NOMO-1 treated with DMSO at 0.1 percent for 48 hours (cell line): ENCODE measurements at regions not wholly inside any gene's neighbourhood (a gene's known extent, or its start where the extent isn't known, plus 50 kb on each side); places are given as distances from the start of the nearest gene placed in this dataset.
"Not testable (repeated sequence)": the region's sequence is repeated elsewhere in the genome, so short reads cannot be mapped to it uniquely, and the experiment has no call there.

Experiments used
- DNase-seq: peaks from one replicate; lab custom pipeline; 2025; ENCODE audit not compliant: unreplicated experiment; lab: John Stamatoyannopoulos, UW

- no peak for DNase-seq
Observed at GRCh38 chr2:64792995-64793639, 139.4 kb upstream of the SERTAD2 start.

- DNase-seq, result no peak
Observed at GRCh38 chr2:64793701-64794100, 140.0 kb upstream of the SERTAD2 start.

DNA sequence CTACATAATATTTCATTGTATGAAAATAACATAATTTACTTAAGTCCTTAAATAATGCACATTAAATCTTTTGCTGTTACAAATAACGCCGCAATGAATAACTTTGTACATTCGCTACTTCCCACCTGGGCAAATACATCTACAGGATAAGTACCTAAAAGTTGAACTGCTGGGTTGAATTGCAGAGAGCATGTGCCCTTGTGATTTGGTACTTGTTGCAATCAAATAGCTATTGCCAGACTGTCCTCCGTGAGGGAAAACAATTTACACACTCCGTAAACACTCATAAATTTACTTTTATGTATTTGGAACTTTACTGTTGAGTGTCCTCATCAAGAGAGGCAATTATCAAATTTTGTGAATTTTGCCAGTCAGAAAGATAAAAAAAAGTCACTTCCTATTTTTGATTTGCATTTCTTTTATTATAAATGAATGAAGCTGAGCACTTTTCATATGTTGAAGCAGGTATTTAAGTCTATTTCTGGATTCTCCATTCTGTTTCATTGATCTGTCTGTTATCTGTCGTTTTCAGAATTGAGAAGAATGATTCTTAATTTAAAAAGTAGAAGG, 140.8 kb upstream of the SERTAD2 start:
- DNase-seq, result no peak

DNA sequence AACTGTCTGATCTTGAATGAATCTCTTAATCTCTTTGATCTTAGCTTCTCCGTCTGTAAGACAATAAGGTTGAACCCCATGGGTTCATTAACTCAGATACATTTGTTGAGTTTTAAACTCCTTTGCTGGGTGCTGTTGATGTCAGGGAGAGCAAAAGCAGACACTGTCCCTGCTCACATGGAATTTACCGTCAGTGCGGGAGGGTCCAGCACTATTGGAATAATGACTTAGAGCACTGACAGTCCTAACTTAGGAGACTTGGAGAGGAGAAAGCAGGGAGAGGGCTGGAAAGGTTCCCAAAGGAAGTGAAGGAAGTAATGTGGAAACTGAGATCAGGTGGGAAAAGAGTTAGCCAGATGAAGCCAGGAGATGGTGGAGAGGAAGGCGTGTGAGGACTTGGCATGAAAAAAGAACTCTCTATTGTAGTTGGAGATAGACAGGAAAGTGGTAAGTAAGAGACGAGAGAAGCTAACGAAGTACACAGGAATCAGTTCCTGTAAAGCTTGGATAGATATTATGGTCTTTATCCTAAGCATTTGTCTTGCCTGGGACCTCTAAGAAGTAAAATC, 141.4 kb upstream of the SERTAD2 start:
- DNase-seq, result no peak

GRCh38 chr2:64796926-64797325, 143.2 kb upstream of the SERTAD2 start:
- DNase-seq, result no peak

DNA sequence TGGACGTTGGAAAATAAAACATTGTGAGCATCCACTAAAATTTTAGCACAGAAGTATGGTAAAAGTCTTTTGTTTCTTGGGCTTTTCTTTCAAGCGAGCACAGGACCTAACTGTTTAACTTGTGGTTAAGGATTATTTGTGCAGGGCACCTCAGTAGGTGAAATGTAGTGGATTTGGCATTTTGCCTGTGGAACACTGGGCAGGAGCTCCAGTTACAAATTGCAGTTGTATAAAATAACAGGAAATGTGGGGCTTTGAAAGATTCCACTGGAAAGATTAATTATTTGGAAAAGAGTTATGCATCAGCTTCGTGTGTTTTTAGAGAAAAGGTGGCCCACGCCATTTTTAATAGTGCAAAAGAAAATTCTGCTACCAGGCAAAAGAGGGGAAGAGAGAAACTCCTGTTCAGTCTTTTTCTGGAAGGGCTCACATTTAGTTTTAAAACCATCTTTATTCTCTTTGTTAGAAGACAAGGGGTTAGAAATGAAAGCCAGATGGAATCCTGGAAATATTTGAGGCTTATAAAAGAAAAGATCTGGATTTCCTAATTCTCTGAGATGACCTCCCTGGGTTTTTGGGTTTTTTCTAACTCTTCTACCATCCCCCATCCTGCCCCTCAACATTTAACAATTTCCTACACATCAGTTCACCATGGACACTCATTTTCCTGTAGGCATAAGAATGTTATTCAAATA, 144.3 kb upstream of the SERTAD2 start:
- no peak for DNase-seq

- no peak for DNase-seq
Observed at GRCh38 chr2:64799592-64800252, 146.0 kb upstream of the SERTAD2 start.

DNA sequence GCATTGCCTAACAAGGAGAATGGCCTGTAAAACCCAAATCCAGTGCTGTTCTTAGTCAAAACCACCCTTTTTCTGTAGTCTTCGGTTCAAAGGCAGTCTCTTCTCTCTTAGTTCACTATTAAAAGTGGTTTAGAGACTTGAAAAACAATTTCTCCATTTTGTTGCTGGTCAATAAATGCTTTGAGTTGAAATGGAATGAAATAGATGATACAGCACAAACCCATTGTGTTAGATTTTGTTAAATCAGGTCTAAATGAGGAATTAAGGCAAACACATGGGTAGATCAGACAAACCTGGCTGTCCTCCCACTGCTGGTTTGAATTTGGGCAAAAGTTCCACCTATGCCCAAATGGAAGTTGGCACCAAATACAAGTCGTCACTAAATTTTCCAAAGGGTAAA, 150.1 kb upstream of the SERTAD2 start:
- no peak for DNase-seq

DNA sequence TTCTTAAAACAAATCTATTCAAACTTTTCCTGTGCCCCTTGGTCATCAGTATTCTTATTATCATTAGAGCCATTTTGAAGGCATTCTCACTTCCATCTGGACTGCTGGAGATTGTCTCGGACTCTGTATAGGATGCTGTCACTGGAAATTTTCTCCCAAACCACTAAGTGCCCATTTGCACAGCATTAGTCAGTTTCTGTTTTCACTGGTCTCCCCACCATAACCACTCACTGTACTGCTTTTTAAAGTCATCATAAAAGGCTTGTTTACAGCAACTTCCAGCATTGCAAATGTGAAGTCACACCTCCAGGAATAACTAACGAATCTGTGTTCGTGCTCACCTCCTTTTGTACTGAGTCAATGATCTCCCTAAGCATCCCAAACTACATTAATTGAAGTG, 150.9 kb upstream of the SERTAD2 start:
- DNase-seq, result no peak

GRCh38 chr2:64807417-64807816, 153.7 kb upstream of the SERTAD2 start:
- no peak for DNase-seq

GRCh38 chr2:64808092-64808491, 154.4 kb upstream of the SERTAD2 start:
- DNase-seq, result no peak

DNA sequence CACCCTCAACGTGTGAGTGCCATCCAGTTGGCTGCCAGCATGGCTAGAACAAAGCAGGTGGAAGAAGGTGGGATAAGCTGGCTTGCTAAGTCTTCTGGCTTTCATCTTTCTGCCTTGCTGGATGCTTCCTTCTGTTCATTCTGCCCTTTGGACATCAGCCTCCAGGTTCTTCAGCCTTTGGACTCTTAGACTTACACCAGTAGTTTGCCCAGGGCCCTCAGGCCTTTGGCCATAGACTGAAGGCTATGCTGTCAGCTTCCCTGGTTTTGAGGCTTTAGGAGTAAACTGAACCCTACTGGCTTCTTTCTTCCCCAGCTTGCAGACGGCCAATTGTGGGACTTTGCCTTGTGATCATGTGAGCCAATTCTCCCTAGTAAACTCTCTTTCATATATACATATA, 155.0 kb upstream of the SERTAD2 start:
- no peak for DNase-seq

DNA sequence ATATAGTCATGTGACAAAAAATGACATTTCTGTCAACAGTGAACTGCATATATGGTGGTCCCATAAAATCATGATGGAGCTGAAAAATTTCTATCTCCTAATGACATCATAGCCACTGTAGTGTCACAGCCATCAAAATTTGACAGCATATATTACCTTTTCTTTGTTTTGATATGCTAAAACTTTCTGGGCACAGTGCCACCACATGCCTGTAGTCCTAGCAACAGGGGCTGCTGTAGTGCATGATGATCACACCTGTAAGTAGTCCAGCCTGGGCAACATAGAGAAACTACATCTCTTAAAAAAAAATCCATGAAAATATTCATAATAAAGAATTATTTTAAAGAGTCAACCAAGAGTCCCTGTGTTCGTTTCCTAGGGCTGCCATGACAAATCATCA, 155.5 kb upstream of the SERTAD2 start:
- DNase-seq, result no peak

DNA sequence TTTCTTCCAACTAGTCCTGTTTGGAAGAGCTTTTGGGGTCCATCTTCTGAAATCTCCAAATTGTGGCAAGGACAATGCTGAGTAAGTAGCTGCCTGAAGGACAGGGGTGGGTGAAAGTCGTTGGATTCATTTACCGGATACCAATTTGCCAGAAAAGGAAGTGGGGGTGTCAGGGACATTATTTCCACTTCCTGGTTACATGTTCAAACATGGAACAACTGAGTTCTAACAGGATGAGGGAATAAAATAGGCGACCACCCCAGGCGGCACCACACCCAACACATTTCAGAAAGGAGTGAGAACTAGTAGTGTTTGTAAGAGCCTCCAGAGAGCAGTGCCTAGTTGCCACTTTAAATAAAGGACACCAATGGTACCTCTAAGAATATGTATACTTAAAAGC, 158.6 kb upstream of the SERTAD2 start:
- peak; percentile 35 for DNase-seq

DNA sequence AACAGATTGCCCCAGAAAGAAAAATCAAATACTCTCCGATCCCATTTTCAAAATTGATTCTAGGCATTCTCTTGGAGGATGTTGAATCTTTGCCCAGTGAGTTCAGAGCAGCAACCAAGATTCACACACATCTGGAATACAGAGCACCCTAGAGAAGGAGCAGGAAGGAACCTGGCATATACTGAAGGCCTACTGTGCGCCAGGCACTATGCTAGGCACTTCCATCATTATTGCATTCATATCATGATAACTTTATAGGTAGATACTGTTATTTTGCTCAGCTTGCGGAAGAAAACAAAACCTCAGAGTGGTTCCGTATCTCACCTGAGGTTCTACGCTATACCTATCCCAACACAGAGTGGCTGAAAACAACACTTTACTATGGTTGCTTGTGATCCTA, 160.3 kb upstream of the SERTAD2 start:
- no peak for DNase-seq

GRCh38 chr2:64816526-64816925, 162.8 kb upstream of the SERTAD2 start:
- not testable (repeated sequence) for DNase-seq

GRCh38 chr2:64817453-64817852, 163.7 kb upstream of the SERTAD2 start:
- DNase-seq, result no peak

GRCh38 chr2:64818664-64819060, 164.9 kb upstream of the SERTAD2 start:
- no peak for DNase-seq

DNA sequence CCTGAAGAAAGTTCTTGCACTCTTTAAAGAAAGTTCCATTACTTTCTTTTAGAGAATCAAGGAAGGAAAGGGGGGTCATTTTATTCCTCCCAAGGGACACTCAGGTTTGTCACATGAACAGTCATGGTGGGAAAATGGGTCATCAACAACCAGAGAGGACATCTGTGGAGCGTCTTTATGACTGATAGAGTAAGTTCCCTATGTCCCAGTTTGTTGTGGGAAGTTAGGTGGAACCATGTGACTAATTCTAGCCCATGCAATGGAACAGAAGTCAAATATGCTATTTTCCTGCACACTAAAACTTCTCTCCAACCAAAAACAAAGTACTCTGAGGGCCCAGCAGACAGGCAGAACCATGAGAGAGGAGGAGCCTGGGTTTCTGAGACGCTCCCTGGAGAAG, 165.6 kb upstream of the SERTAD2 start:
- DNase-seq, result no peak

DNA sequence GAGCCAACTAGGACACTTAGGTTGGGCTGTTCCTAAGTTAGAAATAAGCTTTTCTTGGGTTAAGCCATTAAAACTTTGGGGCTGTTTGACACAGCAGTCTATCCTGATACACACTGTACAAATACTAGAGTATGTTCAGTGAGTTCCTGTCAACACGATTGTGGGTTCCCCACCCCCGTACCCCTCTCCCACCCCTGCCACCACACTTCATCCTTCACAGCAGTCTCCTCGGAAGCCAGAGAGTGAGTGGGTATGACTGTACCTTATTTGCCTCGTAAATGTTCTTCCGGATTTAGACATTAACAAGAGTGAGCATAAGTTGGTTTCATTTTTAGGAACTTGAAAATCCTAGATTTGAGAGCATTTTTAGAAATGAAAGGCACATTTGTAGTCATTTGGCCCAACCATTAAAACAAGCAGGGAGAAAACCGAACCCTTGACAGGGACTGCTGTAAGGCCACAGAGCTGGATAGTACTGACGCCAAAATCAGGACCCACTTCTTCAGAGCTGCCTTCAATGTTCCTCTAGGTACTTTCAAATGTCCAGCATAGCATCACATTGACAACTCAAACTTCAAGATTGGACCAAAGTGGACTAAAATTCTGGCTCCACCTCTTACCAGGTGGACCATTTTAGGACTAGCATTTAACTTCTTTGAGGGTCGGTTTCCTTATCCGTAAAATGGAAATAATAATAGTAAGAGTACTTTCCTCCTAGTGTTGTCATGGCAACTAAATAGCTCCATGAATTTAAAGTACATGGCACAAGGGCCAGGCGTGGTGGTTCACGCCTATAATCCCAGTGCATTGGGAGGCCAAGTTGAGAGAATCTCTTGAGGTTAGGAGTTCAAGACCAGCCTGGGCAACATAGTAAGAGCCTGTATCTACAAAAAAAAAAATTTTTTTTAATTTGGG, 166.3 kb upstream of the SERTAD2 start:
- peak; percentile 60 for DNase-seq

- DNase-seq, result no peak
Observed at GRCh38 chr2:64820901-64821300, 167.2 kb upstream of the SERTAD2 start.
